Right lobe of liver (tissue), 4 donors: ENCODE measurements at regions not wholly inside any gene's neighbourhood (a gene's known extent, or its start where the extent isn't known, plus 50 kb on each side); places are given as distances from the start of the nearest gene placed in this dataset.

Experiments used
- POLR2A ChIP-seq: fragments of 450-650 bp; IDR thresholded peaks from one replicate; pipeline ENCODE4 v1.6.1; 2017; ENCODE audit warnings: antibody characterized with exemption, mild to moderate bottlenecking
- TF ChIP-seq, protein P1 (sequence below), 4 donors: fragments of 200-600 bp in 3 of 4; fragments of 450-650 bp in 1 of 4; IDR thresholded peaks; one replicate each; pipeline versions ENCODE4 v1.5.1 to v1.8.0; 2016 to 2022; ENCODE audit warnings: antibody characterized with exemption in 4 of 4, mild to moderate bottlenecking in 2 of 4
- donor health status: DM: no; HTN: no; CAD: no.
- donor health status: DM: no; HTN: no; CAD: no.
- donor health status: DM: no; HTN: yes; CAD: no.

DNA sequence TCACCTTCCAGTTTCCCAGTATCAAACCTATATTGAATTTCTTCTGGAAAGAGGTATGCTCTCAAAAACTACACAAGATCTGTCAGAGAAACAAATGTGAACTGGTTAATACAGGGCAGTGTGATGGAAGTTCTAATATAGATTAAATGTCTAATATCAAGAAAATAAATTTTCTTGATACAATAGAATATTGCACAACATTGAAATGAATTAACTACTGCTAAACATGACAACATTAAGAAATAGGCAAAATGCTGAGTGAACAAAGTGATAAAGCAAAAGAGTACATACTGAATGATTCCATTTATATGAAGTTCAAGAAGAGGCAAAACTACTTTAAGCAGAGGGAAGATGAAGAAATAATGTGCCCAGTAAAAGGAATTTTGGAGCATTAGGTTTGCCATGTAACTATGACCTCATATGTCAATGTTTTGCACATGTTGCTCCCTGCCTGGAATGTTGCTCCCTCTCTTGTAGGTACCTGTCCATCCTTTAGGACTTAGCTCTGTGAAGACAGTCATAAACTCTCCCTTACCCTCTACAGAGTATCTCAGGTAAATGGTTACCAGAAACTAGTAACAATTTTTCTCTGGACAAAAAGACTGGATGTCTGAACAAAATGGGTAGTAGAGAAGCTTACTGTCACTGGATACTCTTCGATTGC lies 339.0 kb downstream of the RAD51AP2 start:
- TF ChIP-seq POLR2A: no peak
- TF ChIP-seq, protein P1, sequence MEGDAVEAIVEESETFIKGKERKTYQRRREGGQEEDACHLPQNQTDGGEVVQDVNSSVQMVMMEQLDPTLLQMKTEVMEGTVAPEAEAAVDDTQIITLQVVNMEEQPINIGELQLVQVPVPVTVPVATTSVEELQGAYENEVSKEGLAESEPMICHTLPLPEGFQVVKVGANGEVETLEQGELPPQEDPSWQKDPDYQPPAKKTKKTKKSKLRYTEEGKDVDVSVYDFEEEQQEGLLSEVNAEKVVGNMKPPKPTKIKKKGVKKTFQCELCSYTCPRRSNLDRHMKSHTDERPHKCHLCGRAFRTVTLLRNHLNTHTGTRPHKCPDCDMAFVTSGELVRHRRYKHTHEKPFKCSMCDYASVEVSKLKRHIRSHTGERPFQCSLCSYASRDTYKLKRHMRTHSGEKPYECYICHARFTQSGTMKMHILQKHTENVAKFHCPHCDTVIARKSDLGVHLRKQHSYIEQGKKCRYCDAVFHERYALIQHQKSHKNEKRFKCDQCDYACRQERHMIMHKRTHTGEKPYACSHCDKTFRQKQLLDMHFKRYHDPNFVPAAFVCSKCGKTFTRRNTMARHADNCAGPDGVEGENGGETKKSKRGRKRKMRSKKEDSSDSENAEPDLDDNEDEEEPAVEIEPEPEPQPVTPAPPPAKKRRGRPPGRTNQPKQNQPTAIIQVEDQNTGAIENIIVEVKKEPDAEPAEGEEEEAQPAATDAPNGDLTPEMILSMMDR (IDR thresholded peaks at IDR 0.05): no peak
